ENCODE measurements at regions not wholly inside any gene's neighbourhood (a gene's known extent, or its start where the extent isn't known, plus 50 kb on each side); places are given as distances from the start of the nearest gene placed in this dataset.

- H3K9ac ChIP-seq: no peak overlapping the region
- H3K79me2 ChIP-seq: no peaks in the 10 kb centered on the region
- peak overlapping the region; percentile 38 for H2AFZ ChIP-seq
- no peak overlapping the region for H3K4me2 ChIP-seq (ENCODE audit: low read length)
- H3K4me3 ChIP-seq (ENCODE audit: low read depth, low read length): no peak overlapping the region
- H3K9me3 ChIP-seq (ENCODE audit: control insufficient read depth, low read length): no peaks in the 10 kb centered on the region
- H3K4me1 ChIP-seq: no peaks in the 10 kb centered on the region
- no peaks in the 10 kb centered on the region for H3K36me3 ChIP-seq (ENCODE audit: control insufficient read depth, insufficient read depth, low read length)
- no peak for TF ChIP-seq CTCF (IDR thresholded peaks at IDR 0.05)
- no peak overlapping the region for H3K27ac ChIP-seq
- no peaks in the 10 kb centered on the region for H3K27me3 ChIP-seq (ENCODE audit: control insufficient read depth, insufficient read depth, low read length)
Observed at GRCh38 chr6:134491477-134491876, 173.6 kb upstream of the SGK1 start.

GRCh38 chr6:134482593-134483270 is 164.8 kb upstream of the SGK1 start:
- no peaks in the 10 kb centered on the region for H3K36me3 ChIP-seq (ENCODE audit: control insufficient read depth, insufficient read depth, low read length)
- no peak for TF ChIP-seq CTCF (IDR thresholded peaks at IDR 0.05)
- no peaks in the 10 kb centered on the region for H3K4me1 ChIP-seq
- H3K4me3 ChIP-seq (ENCODE audit: low read depth, low read length): no peak overlapping the region
- H3K27ac ChIP-seq: peak overlapping the region; percentile 22
- H3K9ac ChIP-seq: no peak overlapping the region
- H3K27me3 ChIP-seq (ENCODE audit: control insufficient read depth, insufficient read depth, low read length): no peaks in the 10 kb centered on the region
- H3K79me2 ChIP-seq: no peaks in the 10 kb centered on the region
- H3K4me2 ChIP-seq (ENCODE audit: low read length): no peak overlapping the region
- H3K9me3 ChIP-seq (ENCODE audit: control insufficient read depth, low read length): no peaks in the 10 kb centered on the region
- H2AFZ ChIP-seq: no peak overlapping the region

- Histone ChIP-seq H3K9ac (no peak overlapping the region), H3K4me2 (ENCODE audit: low read length) (no peak overlapping the region), H3K4me1 (no peaks in the 10 kb centered on the region), H3K9me3 (ENCODE audit: control insufficient read depth, low read length) (no peaks in the 10 kb centered on the region), H3K27ac (no peak overlapping the region), H3K79me2 (no peaks in the 10 kb centered on the region), H3K27me3 (ENCODE audit: control insufficient read depth, insufficient read depth, low read length) (no peaks in the 10 kb centered on the region), H2AFZ (no peak overlapping the region), H3K4me3 (ENCODE audit: low read depth, low read length) (no peak overlapping the region), H3K36me3 (ENCODE audit: control insufficient read depth, insufficient read depth, low read length) (no peaks in the 10 kb centered on the region)
- TF ChIP-seq CTCF (IDR thresholded peaks at IDR 0.05): no peak
Observed at GRCh38 chr6:134481966-134482365, 164.1 kb upstream of the SGK1 start.

- no peaks in the 10 kb centered on the region for H3K9me3 ChIP-seq (ENCODE audit: control insufficient read depth, low read length)
- no peaks in the 10 kb centered on the region for H3K4me1 ChIP-seq
- no peak overlapping the region for H2AFZ ChIP-seq
- no peak overlapping the region for H3K27ac ChIP-seq
- H3K27me3 ChIP-seq (ENCODE audit: control insufficient read depth, insufficient read depth, low read length): no peaks in the 10 kb centered on the region
- no peak overlapping the region for H3K4me3 ChIP-seq (ENCODE audit: low read depth, low read length)
- no peaks in the 10 kb centered on the region for H3K36me3 ChIP-seq (ENCODE audit: control insufficient read depth, insufficient read depth, low read length)
- no peaks in the 10 kb centered on the region for H3K79me2 ChIP-seq
- no peak overlapping the region for H3K9ac ChIP-seq
- no peak overlapping the region for H3K4me2 ChIP-seq (ENCODE audit: low read length)
- no peak for TF ChIP-seq CTCF (IDR thresholded peaks at IDR 0.05)
Observed at GRCh38 chr6:134480593-134480992, 162.7 kb upstream of the SGK1 start.

- TF ChIP-seq CTCF (IDR thresholded peaks at IDR 0.05): no peak
- H3K9ac ChIP-seq: no peak overlapping the region
- H3K36me3 ChIP-seq (ENCODE audit: control insufficient read depth, insufficient read depth, low read length): no peaks in the 10 kb centered on the region
- peaks cover 11% of the 10 kb centered on the region for H3K4me1 ChIP-seq
- H2AFZ ChIP-seq: no peak overlapping the region
- H3K9me3 ChIP-seq (ENCODE audit: control insufficient read depth, low read length): no peaks in the 10 kb centered on the region
- no peaks in the 10 kb centered on the region for H3K79me2 ChIP-seq
- H3K27ac ChIP-seq: no peak overlapping the region
- no peak overlapping the region for H3K4me3 ChIP-seq (ENCODE audit: low read depth, low read length)
- H3K27me3 ChIP-seq (ENCODE audit: control insufficient read depth, insufficient read depth, low read length): no peaks in the 10 kb centered on the region
- no peak overlapping the region for H3K4me2 ChIP-seq (ENCODE audit: low read length)
Observed at GRCh38 chr6:134478764-134479399, 161.0 kb upstream of the SGK1 start.
